ENCODE measurements at regions not wholly inside any gene's neighbourhood (a gene's known extent, or its start where the extent isn't known, plus 50 kb on each side); places are given as distances from the start of the nearest gene placed in this dataset.

GRCh38 chr3:41117398-41117870, 81.9 kb upstream of the CTNNB1 start:
- Histone ChIP-seq H3K9ac (ENCODE audit: low read depth, low read length) (no peak overlapping the region), H3K27ac (ENCODE audit: low read depth, low read length) (no peak overlapping the region), H3K9me3 (ENCODE audit: control insufficient read depth, insufficient read depth, low read length) (no peaks in the 10 kb centered on the region), H3K27me3 (ENCODE audit: control insufficient read depth, insufficient read depth, low read length) (no peaks in the 10 kb centered on the region), H3K4me3 (ENCODE audit: low read depth, low read length) (no peak overlapping the region), H3K36me3 (ENCODE audit: control insufficient read depth, insufficient read depth, low read length) (no peaks in the 10 kb centered on the region), H3K4me1 (ENCODE audit: control insufficient read depth, insufficient read depth, low read length) (peaks cover 14% of the 10 kb centered on the region)

GRCh38 chr3:41118461-41119390, 80.6 kb upstream of the CTNNB1 start:
- Histone ChIP-seq H3K27me3 (ENCODE audit: control insufficient read depth, insufficient read depth, low read length) (no peaks in the 10 kb centered on the region), H3K9ac (ENCODE audit: low read depth, low read length) (no peak overlapping the region), H3K36me3 (ENCODE audit: control insufficient read depth, insufficient read depth, low read length) (no peaks in the 10 kb centered on the region), H3K4me3 (ENCODE audit: low read depth, low read length) (no peak overlapping the region), H3K9me3 (ENCODE audit: control insufficient read depth, insufficient read depth, low read length) (no peaks in the 10 kb centered on the region), H3K4me1 (ENCODE audit: control insufficient read depth, insufficient read depth, low read length) (peaks cover 14% of the 10 kb centered on the region), H3K27ac (ENCODE audit: low read depth, low read length) (no peak overlapping the region)

- no peak overlapping the region for H3K4me3 ChIP-seq (ENCODE audit: low read depth, low read length)
- H3K4me1 ChIP-seq (ENCODE audit: control insufficient read depth, insufficient read depth, low read length): peaks cover 14% of the 10 kb centered on the region
- H3K27ac ChIP-seq (ENCODE audit: low read depth, low read length): no peak overlapping the region
- no peaks in the 10 kb centered on the region for H3K36me3 ChIP-seq (ENCODE audit: control insufficient read depth, insufficient read depth, low read length)
- no peaks in the 10 kb centered on the region for H3K27me3 ChIP-seq (ENCODE audit: control insufficient read depth, insufficient read depth, low read length)
- H3K9ac ChIP-seq (ENCODE audit: low read depth, low read length): no peak overlapping the region
- peaks cover 6% of the 10 kb centered on the region; the same call in 1 of the 2 replicates for H3K9me3 ChIP-seq (ENCODE audit: control insufficient read depth, insufficient read depth, low read length)
Measured at GRCh38 chr3:41120460-41120859, 78.8 kb upstream of the CTNNB1 start.

GRCh38 chr3:41125258-41125657, 74.0 kb upstream of the CTNNB1 start:
- H3K9me3 ChIP-seq (ENCODE audit: control insufficient read depth, insufficient read depth, low read length): peaks cover 18% of the 10 kb centered on the region
- H3K9ac ChIP-seq (ENCODE audit: low read depth, low read length): no peak overlapping the region
- H3K36me3 ChIP-seq (ENCODE audit: control insufficient read depth, insufficient read depth, low read length): no peaks in the 10 kb centered on the region
- no peak overlapping the region for H3K4me3 ChIP-seq (ENCODE audit: low read depth, low read length)
- no peaks in the 10 kb centered on the region for H3K27me3 ChIP-seq (ENCODE audit: control insufficient read depth, insufficient read depth, low read length)
- H3K4me1 ChIP-seq (ENCODE audit: control insufficient read depth, insufficient read depth, low read length): peaks cover 12% of the 10 kb centered on the region
- H3K27ac ChIP-seq (ENCODE audit: low read depth, low read length): no peak overlapping the region

- H3K27ac ChIP-seq (ENCODE audit: low read depth, low read length): no peak overlapping the region
- H3K4me3 ChIP-seq (ENCODE audit: low read depth, low read length): no peak overlapping the region
- H3K4me1 ChIP-seq (ENCODE audit: control insufficient read depth, insufficient read depth, low read length): peaks cover 9% of the 10 kb centered on the region; the same call in 1 of the 2 replicates
Measured at GRCh38 chr3:41126472-41126871, 72.8 kb upstream of the CTNNB1 start.

GRCh38 chr3:41126961-41127360, 72.3 kb upstream of the CTNNB1 start:
- Histone ChIP-seq H3K9ac (ENCODE audit: low read depth, low read length) (no peak overlapping the region), H3K36me3 (ENCODE audit: control insufficient read depth, insufficient read depth, low read length) (no peaks in the 10 kb centered on the region), H3K27ac (ENCODE audit: low read depth, low read length) (no peak overlapping the region), H3K9me3 (ENCODE audit: control insufficient read depth, insufficient read depth, low read length) (peaks cover 21% of the 10 kb centered on the region), H3K4me3 (ENCODE audit: low read depth, low read length) (no peak overlapping the region), H3K4me1 (ENCODE audit: control insufficient read depth, insufficient read depth, low read length) (peaks cover 12% of the 10 kb centered on the region; the same call in 1 of the 2 replicates), H3K27me3 (ENCODE audit: control insufficient read depth, insufficient read depth, low read length) (no peaks in the 10 kb centered on the region)

More at GRCh38 chr3:41126472-41126871, 72.8 kb upstream of the CTNNB1 start:
- Histone ChIP-seq H3K9ac (ENCODE audit: low read depth, low read length) (no peak overlapping the region), H3K27me3 (ENCODE audit: control insufficient read depth, insufficient read depth, low read length) (no peaks in the 10 kb centered on the region), H3K36me3 (ENCODE audit: control insufficient read depth, insufficient read depth, low read length) (no peaks in the 10 kb centered on the region), H3K9me3 (ENCODE audit: control insufficient read depth, insufficient read depth, low read length) (peaks cover 21% of the 10 kb centered on the region)

GRCh38 chr3:41127414-41127813, 71.9 kb upstream of the CTNNB1 start:
- no peak overlapping the region for H3K4me3 ChIP-seq (ENCODE audit: low read depth, low read length)
- H3K9me3 ChIP-seq (ENCODE audit: control insufficient read depth, insufficient read depth, low read length): peaks cover 21% of the 10 kb centered on the region
- H3K36me3 ChIP-seq (ENCODE audit: control insufficient read depth, insufficient read depth, low read length): no peaks in the 10 kb centered on the region
- H3K9ac ChIP-seq (ENCODE audit: low read depth, low read length): no peak overlapping the region
- H3K27me3 ChIP-seq (ENCODE audit: control insufficient read depth, insufficient read depth, low read length): no peaks in the 10 kb centered on the region
- peaks cover 12% of the 10 kb centered on the region; the same call in 1 of the 2 replicates for H3K4me1 ChIP-seq (ENCODE audit: control insufficient read depth, insufficient read depth, low read length)
- H3K27ac ChIP-seq (ENCODE audit: low read depth, low read length): no peak overlapping the region

GRCh38 chr3:41129731-41130130, 69.6 kb upstream of the CTNNB1 start:
- Histone ChIP-seq H3K9ac (ENCODE audit: low read depth, low read length) (no peak overlapping the region), H3K4me3 (ENCODE audit: low read depth, low read length) (no peak overlapping the region), H3K9me3 (ENCODE audit: control insufficient read depth, insufficient read depth, low read length) (peaks cover 20% of the 10 kb centered on the region), H3K36me3 (ENCODE audit: control insufficient read depth, insufficient read depth, low read length) (no peaks in the 10 kb centered on the region), H3K4me1 (ENCODE audit: control insufficient read depth, insufficient read depth, low read length) (peaks cover 12% of the 10 kb centered on the region; the same call in 1 of the 2 replicates), H3K27me3 (ENCODE audit: control insufficient read depth, insufficient read depth, low read length) (no peaks in the 10 kb centered on the region), H3K27ac (ENCODE audit: low read depth, low read length) (no peak overlapping the region)

GRCh38 chr3:41131224-41131623, 68.1 kb upstream of the CTNNB1 start:
- Histone ChIP-seq H3K27ac (ENCODE audit: low read depth, low read length) (no peak overlapping the region), H3K27me3 (ENCODE audit: control insufficient read depth, insufficient read depth, low read length) (no peaks in the 10 kb centered on the region), H3K4me3 (ENCODE audit: low read depth, low read length) (no peak overlapping the region), H3K4me1 (ENCODE audit: control insufficient read depth, insufficient read depth, low read length) (peaks cover 12% of the 10 kb centered on the region; the same call in 1 of the 2 replicates), H3K36me3 (ENCODE audit: control insufficient read depth, insufficient read depth, low read length) (no peaks in the 10 kb centered on the region), H3K9me3 (ENCODE audit: control insufficient read depth, insufficient read depth, low read length) (peaks cover 15% of the 10 kb centered on the region), H3K9ac (ENCODE audit: low read depth, low read length) (no peak overlapping the region)

GRCh38 chr3:41137686-41138111, 61.6 kb upstream of the CTNNB1 start:
- Histone ChIP-seq H3K27ac (ENCODE audit: low read depth, low read length) (no peak overlapping the region), H3K9ac (ENCODE audit: low read depth, low read length) (no peak overlapping the region), H3K36me3 (ENCODE audit: control insufficient read depth, insufficient read depth, low read length) (no peaks in the 10 kb centered on the region), H3K9me3 (ENCODE audit: control insufficient read depth, insufficient read depth, low read length) (no peaks in the 10 kb centered on the region), H3K4me3 (ENCODE audit: low read depth, low read length) (no peak overlapping the region), H3K27me3 (ENCODE audit: control insufficient read depth, insufficient read depth, low read length) (no peaks in the 10 kb centered on the region), H3K4me1 (ENCODE audit: control insufficient read depth, insufficient read depth, low read length) (no peaks in the 10 kb centered on the region)

GRCh38 chr3:41138146-41138545, 61.2 kb upstream of the CTNNB1 start:
- no peak overlapping the region for H3K27ac ChIP-seq (ENCODE audit: low read depth, low read length)

More at GRCh38 chr3:41138146-41138545, 61.2 kb upstream of the CTNNB1 start:
- Histone ChIP-seq H3K4me3 (ENCODE audit: low read depth, low read length) (no peak overlapping the region), H3K27me3 (ENCODE audit: control insufficient read depth, insufficient read depth, low read length) (no peaks in the 10 kb centered on the region), H3K9me3 (ENCODE audit: control insufficient read depth, insufficient read depth, low read length) (no peaks in the 10 kb centered on the region), H3K36me3 (ENCODE audit: control insufficient read depth, insufficient read depth, low read length) (no peaks in the 10 kb centered on the region), H3K9ac (ENCODE audit: low read depth, low read length) (no peak overlapping the region), H3K4me1 (ENCODE audit: control insufficient read depth, insufficient read depth, low read length) (no peaks in the 10 kb centered on the region)
